ENCODE measurements at regions not wholly inside any gene's neighbourhood (a gene's known extent, or its start where the extent isn't known, plus 50 kb on each side); places are given as distances from the start of the nearest gene placed in this dataset.

- no peak for TF ChIP-seq CTCF (IDR thresholded peaks at IDR 0.05)
- no peak for TF ChIP-seq POLR2AphosphoS5 (IDR thresholded peaks at IDR 0.05)
Measured at GRCh38 chr17:69749911-69750310, 325.1 kb upstream of the KCNJ16 start.

Data from breast epithelium (tissue), 3 donors.